ENCODE measurements at regions not wholly inside any gene's neighbourhood (a gene's known extent, or its start where the extent isn't known, plus 50 kb on each side); places are given as distances from the start of the nearest gene placed in this dataset.

DNA sequence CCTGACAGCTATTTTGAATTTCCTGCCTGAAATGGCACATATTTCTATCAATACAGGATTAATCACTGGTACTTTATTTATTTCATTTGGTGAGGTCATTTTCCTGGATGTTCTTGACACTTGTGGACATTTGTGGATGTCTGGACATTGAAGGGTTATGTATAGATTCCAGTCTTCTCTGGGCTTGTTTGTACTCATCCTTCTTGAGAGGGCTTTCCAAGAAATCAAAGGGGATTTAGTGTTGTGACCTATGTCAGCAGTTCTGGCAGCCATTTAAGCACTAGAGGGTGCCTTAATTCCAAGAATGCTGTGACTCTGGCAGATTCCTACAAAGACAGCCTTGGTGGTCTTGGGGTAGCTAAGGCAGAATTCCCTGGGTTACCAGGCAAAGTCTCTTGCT is 259.7 kb downstream of the CSNK1G3 start:
- Histone ChIP-seq H4K8ac (ENCODE audit: extremely low read depth, insufficient read depth, low read length) (no peak overlapping the region), H3K23ac (ENCODE audit: insufficient read length) (no peak overlapping the region), H3K4ac (replicated peaks; ENCODE audit: insufficient read length, low read depth, low read length) (no peak overlapping the region), H2BK12ac (ENCODE audit: low read depth, low read length) (no peak overlapping the region), H4K5ac (ENCODE audit: insufficient read length, low read depth, low read length) (no peak overlapping the region), H4K91ac (replicated peaks; ENCODE audit: insufficient read length, low read length) (no peak overlapping the region), H2AFZ (ENCODE audit: low read length) (no peak overlapping the region), H3K56ac (replicated peaks; ENCODE audit: insufficient read length, low read depth, low read length) (no peak overlapping the region), H3K27me3 (replicated peaks in 1 of 4; ENCODE audit: control insufficient read depth in 3 of 4, extremely low read depth in 1 of 4, insufficient read depth in 3 of 4, low read length in 3 of 4) (no peaks in the 10 kb centered on the region), H2BK5ac (ENCODE audit: low read depth, low read length) (no peak overlapping the region), H3K4me2 (ENCODE audit: insufficient read depth in 1 of 2, low read depth in 2 of 2, low read length in 2 of 2) (no peak overlapping the region), H3K23me2 (ENCODE audit: low read depth, low read length) (no peaks in the 10 kb centered on the region), H3K79me1 (ENCODE audit: low read depth, low read length) (no peaks in the 10 kb centered on the region), H3K9me3 (ENCODE audit: insufficient read depth in 2 of 2, low read depth in 1 of 2, low read length in 1 of 2) (peaks cover 9 to 23% of the 10 kb centered on the region in 2 experiments; a peak in 3 of 4 replicates), H3K4me1 (replicated peaks in 1 of 4; ENCODE audit: control insufficient read depth in 3 of 4, insufficient read depth in 4 of 4, low read length in 3 of 4) (no peaks in the 10 kb centered on the region), H2AK5ac (ENCODE audit: low read depth, low read length) (no peak overlapping the region), H3K79me2 (ENCODE audit: control insufficient read depth in 1 of 2, insufficient read depth in 2 of 2, low read length in 2 of 2) (no peaks in the 10 kb centered on the region), H3K14ac (ENCODE audit: insufficient read length) (no peak overlapping the region), H3K27ac (ENCODE audit: low read depth, low read length) (no peak overlapping the region), H2BK15ac (ENCODE audit: low read length) (no peak overlapping the region), H4K20me1 (replicated peaks in 1 of 2; ENCODE audit: control insufficient read depth in 1 of 2, insufficient read depth in 2 of 2, low read length in 2 of 2) (no peaks in the 10 kb centered on the region), H3K36me3 (ENCODE audit: control insufficient read depth in 2 of 4, insufficient read depth in 4 of 4, low read length in 3 of 4) (no peaks in the 10 kb centered on the region), H2BK120ac (replicated peaks; ENCODE audit: low read depth, low read length) (no peak overlapping the region), H3K18ac (ENCODE audit: extremely low read depth, low read length) (no peak overlapping the region), H2BK20ac (ENCODE audit: low read length) (no peak overlapping the region; the same call in 1 of the 2 replicates), H3K4me3 (ENCODE audit: extremely low read depth in 1 of 4, insufficient read depth in 2 of 4, low read depth in 3 of 4, low read length in 4 of 4) (no peak overlapping the region), H3K9ac (replicated peaks in 1 of 4; ENCODE audit: extremely low read depth in 1 of 4, low read depth in 3 of 4, low read length in 3 of 4) (no peak overlapping the region)
- DNase-seq (ENCODE audit: low read depth in 1 of 2, low spot score in 2 of 2) (no peak), FAIRE-seq (no peak)
- TF ChIP-seq RAD21 (IDR thresholded peaks at IDR 0.05 in 1 of 2, conservative IDR thresholded peaks at IDR 0.05 in 1 of 2; ENCODE audit: low read depth in 2 of 2, low read length in 2 of 2) (peak; percentile 23 to 47), TAF7 (optimal IDR thresholded peaks at IDR 0.05; ENCODE audit: borderline replicate concordance, low read depth, low read length) (no peak)
- TF ChIP-seq, protein P1, sequence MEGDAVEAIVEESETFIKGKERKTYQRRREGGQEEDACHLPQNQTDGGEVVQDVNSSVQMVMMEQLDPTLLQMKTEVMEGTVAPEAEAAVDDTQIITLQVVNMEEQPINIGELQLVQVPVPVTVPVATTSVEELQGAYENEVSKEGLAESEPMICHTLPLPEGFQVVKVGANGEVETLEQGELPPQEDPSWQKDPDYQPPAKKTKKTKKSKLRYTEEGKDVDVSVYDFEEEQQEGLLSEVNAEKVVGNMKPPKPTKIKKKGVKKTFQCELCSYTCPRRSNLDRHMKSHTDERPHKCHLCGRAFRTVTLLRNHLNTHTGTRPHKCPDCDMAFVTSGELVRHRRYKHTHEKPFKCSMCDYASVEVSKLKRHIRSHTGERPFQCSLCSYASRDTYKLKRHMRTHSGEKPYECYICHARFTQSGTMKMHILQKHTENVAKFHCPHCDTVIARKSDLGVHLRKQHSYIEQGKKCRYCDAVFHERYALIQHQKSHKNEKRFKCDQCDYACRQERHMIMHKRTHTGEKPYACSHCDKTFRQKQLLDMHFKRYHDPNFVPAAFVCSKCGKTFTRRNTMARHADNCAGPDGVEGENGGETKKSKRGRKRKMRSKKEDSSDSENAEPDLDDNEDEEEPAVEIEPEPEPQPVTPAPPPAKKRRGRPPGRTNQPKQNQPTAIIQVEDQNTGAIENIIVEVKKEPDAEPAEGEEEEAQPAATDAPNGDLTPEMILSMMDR (IDR thresholded peaks at IDR 0.05; ENCODE audit: control extremely low read depth in 1 of 3, insufficient read depth in 1 of 3, low read depth in 1 of 3, low read length in 3 of 3), result peak in 1 of 3 experiments; percentile 10; a peak in 1 of 4 replicates
- TF ChIP-seq, protein P2, sequence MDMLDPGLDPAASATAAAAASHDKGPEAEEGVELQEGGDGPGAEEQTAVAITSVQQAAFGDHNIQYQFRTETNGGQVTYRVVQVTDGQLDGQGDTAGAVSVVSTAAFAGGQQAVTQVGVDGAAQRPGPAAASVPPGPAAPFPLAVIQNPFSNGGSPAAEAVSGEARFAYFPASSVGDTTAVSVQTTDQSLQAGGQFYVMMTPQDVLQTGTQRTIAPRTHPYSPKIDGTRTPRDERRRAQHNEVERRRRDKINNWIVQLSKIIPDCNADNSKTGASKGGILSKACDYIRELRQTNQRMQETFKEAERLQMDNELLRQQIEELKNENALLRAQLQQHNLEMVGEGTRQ (IDR thresholded peaks at IDR 0.05; ENCODE audit: low read length), result no peak
- POLR2A ChIA-PET (ENCODE audit: partially characterized antibody), result no interaction called here
- CTCF ChIA-PET (ENCODE audit: partially characterized antibody), result no interaction called here

Measured in H1 (cell line).